ENCODE measurements at regions not wholly inside any gene's neighbourhood (a gene's known extent, or its start where the extent isn't known, plus 50 kb on each side); places are given as distances from the start of the nearest gene placed in this dataset.

GRCh38 chr4:178233906-178234305 lies 791.7 kb upstream of the AGA start:
- TF ChIP-seq POLR2A (IDR thresholded peaks at IDR 0.05): no peak
- no peak for TF ChIP-seq CTCF (IDR thresholded peaks at IDR 0.05)
- no peak for TF ChIP-seq EP300 (IDR thresholded peaks at IDR 0.05)
- TF ChIP-seq POLR2AphosphoS5 (IDR thresholded peaks at IDR 0.05): no peak
- Histone ChIP-seq H3K36me3 (no peaks in the 10 kb centered on the region), H3K4me3 (no peak overlapping the region), H3K27me3 (no peaks in the 10 kb centered on the region), H3K4me1 (no peaks in the 10 kb centered on the region), H3K27ac (no peak overlapping the region), H3K9me3 (peaks cover 9% of the 10 kb centered on the region)
- no peak for DNase-seq (ENCODE audit: low spot score in 2 of 2)

DNA sequence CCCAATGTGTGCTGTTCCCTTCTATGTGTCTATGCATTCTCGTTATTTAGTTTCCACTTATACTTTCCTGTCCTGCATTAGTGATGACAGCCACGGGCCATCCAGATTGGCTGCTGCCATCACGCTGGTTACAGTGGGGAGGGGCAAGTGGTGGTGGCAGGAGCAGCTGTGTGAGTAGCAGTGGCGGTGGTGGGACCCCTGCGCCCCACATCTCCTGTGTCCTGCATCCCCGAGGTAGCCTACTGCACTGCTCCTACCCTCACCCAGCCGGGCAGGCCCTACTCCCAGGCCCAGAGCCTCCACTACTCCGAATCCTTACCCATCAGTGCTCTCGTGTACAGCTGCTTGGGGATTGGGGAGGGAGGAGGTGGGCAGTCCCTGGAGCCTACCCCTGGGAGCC lies 798.7 kb upstream of the AGA start:
- Histone ChIP-seq H3K27me3 (no peaks in the 10 kb centered on the region), H3K4me3 (no peak overlapping the region), H3K36me3 (no peaks in the 10 kb centered on the region), H3K27ac (no peak overlapping the region), H3K9me3 (peaks cover 17% of the 10 kb centered on the region), H3K4me1 (no peaks in the 10 kb centered on the region)
- DNase-seq (ENCODE audit: low spot score in 2 of 2): no peak
- TF ChIP-seq CTCF (IDR thresholded peaks at IDR 0.05) (no peak), EP300 (IDR thresholded peaks at IDR 0.05) (no peak), POLR2AphosphoS5 (IDR thresholded peaks at IDR 0.05) (no peak), POLR2A (IDR thresholded peaks at IDR 0.05) (no peak)
- WGBS: 91% methylated on average over 7 of the region's 9 CpGs

GRCh38 chr4:178241601-178242118 lies 799.4 kb upstream of the AGA start:
- no peaks in the 10 kb centered on the region for H3K27me3 ChIP-seq
- H3K4me1 ChIP-seq: no peaks in the 10 kb centered on the region
- TF ChIP-seq POLR2A (IDR thresholded peaks at IDR 0.05) (no peak), CTCF (IDR thresholded peaks at IDR 0.05) (no peak), EP300 (IDR thresholded peaks at IDR 0.05) (no peak), POLR2AphosphoS5 (IDR thresholded peaks at IDR 0.05) (no peak)
- 100% methylated on average over 1 of the region's 3 CpGs for WGBS
- no peaks in the 10 kb centered on the region for H3K36me3 ChIP-seq
- peaks cover 17% of the 10 kb centered on the region for H3K9me3 ChIP-seq
- H3K4me3 ChIP-seq: no peak overlapping the region
- no peak for DNase-seq (ENCODE audit: low spot score in 2 of 2)
- H3K27ac ChIP-seq: no peak overlapping the region

GRCh38 chr4:178242655-178243054 lies 800.4 kb upstream of the AGA start:
- H3K4me3 ChIP-seq: no peak overlapping the region
- H3K4me1 ChIP-seq: no peaks in the 10 kb centered on the region
- WGBS: 96% methylated on average over 4 of the region's 6 CpGs
- no peaks in the 10 kb centered on the region for H3K36me3 ChIP-seq
- no peak for DNase-seq (ENCODE audit: low spot score in 2 of 2)
- H3K27ac ChIP-seq: no peak overlapping the region
- H3K27me3 ChIP-seq: no peaks in the 10 kb centered on the region
- TF ChIP-seq POLR2AphosphoS5 (IDR thresholded peaks at IDR 0.05) (no peak), EP300 (IDR thresholded peaks at IDR 0.05) (no peak), POLR2A (IDR thresholded peaks at IDR 0.05) (no peak), CTCF (IDR thresholded peaks at IDR 0.05) (no peak)
- H3K9me3 ChIP-seq: peaks cover 17% of the 10 kb centered on the region

- Histone ChIP-seq H3K4me3 (no peak overlapping the region), H3K36me3 (no peaks in the 10 kb centered on the region), H3K27ac (no peak overlapping the region), H3K9me3 (peaks cover 17% of the 10 kb centered on the region), H3K4me1 (no peaks in the 10 kb centered on the region), H3K27me3 (no peaks in the 10 kb centered on the region)
- no peak for TF ChIP-seq POLR2A (IDR thresholded peaks at IDR 0.05)
- no peak for TF ChIP-seq POLR2AphosphoS5 (IDR thresholded peaks at IDR 0.05)
- no peak for DNase-seq (ENCODE audit: low spot score in 2 of 2)
- 93% methylated on average over 1 of the region's 1 CpG for whole genome bisulfite sequencing
These were observed 802.5 kb upstream of the AGA start for GRCh38 chr4:178244785-178245184.

GRCh38 chr4:178255172-178255571 lies 812.9 kb upstream of the AGA start:
- TF ChIP-seq EP300 (IDR thresholded peaks at IDR 0.05) (no peak), POLR2AphosphoS5 (IDR thresholded peaks at IDR 0.05) (no peak), POLR2A (IDR thresholded peaks at IDR 0.05) (no peak), CTCF (IDR thresholded peaks at IDR 0.05) (no peak)
- Histone ChIP-seq H3K9me3 (no peaks in the 10 kb centered on the region), H3K4me1 (no peaks in the 10 kb centered on the region), H3K4me3 (no peak overlapping the region), H3K27ac (no peak overlapping the region), H3K36me3 (no peaks in the 10 kb centered on the region), H3K27me3 (no peaks in the 10 kb centered on the region)
- no peak for DNase-seq (ENCODE audit: low spot score in 2 of 2)
- WGBS: 20% methylated on average over 1 of the region's 1 CpG
